COLO829 (cell line): ENCODE measurements at regions not wholly inside any gene's neighbourhood (a gene's known extent, or its start where the extent isn't known, plus 50 kb on each side); places are given as distances from the start of the nearest gene placed in this dataset.

ENCODE experiments used
- DNase-seq: peaks from one replicate; pipeline ENCODE4 v3.0.0; 2012; ENCODE audit warnings: low spot score

- no peak for DNase-seq
Observed at GRCh38 chr13:110097013-110097412, 209.9 kb downstream of the COL4A1 start.

- peak; percentile 95 for DNase-seq
Observed at GRCh38 chr13:110092831-110093247, 214.1 kb downstream of the COL4A1 start.

DNA sequence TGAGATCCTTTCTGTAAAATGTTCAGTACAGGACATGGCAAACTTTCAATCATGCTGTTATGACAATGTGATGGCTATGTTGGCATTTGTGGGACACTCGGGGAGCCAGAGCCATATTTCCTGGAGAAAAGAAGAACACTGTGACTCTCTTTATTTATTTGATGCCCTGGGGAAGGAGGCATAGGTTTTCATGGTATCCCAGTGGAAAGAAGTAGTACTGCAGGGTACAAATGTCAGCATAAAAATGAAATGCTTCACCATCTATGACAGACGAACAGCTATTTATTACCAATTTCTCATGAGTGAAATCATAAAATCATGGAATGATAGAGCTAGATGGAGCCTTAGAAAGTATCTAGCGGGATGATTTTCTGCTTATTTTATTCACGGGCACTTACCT, 217.1 kb downstream of the COL4A1 start:
- DNase-seq = no peak

GRCh38 chr13:110089100-110089499, 217.9 kb downstream of the COL4A1 start:
- DNase-seq = no peak

DNA sequence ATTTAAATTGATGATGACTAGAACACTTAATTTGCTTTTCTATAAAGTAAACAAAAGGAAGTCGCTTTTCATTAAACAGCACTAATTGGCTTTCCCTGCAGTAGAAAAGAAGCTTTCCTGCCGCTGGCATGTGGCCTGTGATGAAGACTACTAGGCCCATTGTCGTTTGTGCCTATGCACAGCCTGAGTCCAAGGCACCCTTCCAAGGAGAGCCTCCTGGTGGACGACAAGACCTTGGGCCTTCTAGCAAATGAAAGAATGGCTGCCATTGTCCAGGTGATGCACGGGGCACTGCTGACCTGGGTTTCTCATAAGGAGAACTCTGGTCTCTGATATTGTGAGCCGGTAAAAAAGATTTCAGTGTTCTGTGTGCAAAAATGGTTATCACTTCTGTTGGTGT, 233.0 kb downstream of the COL4A1 start:
- no peak for DNase-seq

DNA sequence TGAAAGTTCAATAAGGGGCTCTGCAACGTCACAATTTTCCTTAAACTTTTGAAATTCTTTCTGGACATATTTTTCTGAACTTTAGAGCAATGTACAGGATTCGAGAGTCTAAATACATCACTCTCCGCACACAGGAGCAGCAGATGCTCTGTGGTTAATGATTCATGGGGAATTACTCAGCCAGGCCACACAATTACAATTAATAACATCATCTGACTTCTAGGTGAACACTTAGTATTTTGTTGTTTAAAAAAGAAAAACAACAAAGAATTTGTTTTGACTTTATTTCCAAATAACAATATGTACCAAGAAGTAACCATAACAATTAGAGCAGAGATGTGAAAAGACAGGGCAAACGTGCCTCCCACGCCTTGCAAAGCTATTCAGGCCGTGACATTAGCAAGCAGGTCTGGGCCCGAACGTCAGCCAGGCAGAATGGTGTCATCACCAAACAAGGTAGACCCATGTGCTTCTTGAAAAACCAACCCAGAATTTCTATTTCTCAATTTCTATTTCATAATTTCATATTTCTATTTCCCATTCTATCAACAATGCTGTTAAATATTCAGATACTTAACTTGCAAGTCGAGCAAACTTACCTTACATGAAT, 236.3 kb downstream of the COL4A1 start:
- DNase-seq = no peak

DNA sequence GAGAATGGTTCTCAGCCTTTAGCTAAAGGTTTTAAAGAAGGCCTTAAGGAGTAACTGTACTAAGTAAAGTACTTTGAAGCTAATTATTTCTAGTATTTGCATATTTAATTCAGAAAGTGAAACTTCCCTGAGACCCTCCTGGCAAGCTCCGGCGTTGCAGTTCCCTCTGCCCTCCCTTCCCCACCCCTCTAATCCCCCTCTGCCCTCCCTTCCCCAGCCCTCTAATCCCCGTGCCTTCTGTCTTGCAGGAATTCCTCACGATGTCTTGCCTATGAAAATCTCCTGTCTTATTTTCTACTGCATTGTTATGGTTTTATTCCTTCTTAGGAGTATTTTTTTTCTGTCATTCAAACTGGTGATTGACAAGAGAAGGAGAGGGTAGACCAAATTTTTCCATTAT, 236.9 kb downstream of the COL4A1 start:
- DNase-seq = no peak

DNA sequence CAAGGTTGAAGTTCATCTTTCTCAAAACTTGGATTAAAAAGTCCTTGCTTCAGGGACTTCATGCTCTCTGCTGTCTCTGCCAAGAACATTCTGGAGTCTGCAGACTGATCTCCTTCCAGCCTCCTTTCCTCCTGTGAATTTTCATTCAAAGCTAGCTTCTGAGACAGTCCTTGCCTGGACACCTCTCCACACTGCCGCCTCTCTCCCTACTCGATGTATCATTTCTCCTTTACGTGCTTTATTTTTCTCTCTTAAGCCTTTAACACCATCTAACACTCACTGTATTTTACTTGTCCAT, 238.8 kb downstream of the COL4A1 start:
- DNase-seq = no peak

DNA sequence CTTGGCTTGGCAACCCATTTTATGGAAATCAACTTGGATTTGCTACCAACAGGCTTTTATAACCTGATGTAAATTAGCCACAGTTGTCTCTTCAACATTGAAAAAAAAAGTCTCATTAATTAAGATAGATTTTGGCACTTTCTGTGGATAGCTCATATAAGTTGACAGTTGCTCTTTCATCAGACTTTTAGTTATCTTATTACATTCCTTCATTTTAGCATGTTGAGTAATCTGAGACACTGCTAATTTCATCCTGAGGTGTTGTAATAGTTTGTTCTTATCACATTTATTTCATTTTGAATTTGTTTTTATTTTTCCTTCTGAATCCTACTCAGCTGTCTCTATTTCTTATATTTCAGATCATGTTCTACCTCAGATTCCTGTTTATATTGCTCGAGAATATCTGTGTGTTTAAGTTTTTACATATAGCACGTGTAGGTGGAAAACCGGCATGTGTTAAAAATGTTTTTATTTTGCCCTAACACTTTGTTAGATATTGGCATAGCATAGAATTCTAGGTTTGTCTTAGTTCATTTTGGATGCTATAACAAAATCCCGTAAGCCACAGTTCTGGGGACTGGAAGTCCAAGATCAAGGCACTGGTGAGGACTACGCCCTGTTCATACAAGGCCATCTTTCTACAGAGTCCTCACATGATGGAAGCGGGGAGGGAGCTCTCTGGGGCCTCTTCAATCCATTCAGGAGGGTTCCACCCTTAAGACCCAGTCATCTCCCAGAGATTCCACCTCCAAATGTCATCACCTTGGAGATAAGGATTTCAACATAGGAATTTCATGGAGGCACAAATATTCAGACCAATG, 239.4 kb downstream of the COL4A1 start:
- no peak for DNase-seq

- no peak for DNase-seq
Observed at GRCh38 chr13:110065780-110066179, 241.2 kb downstream of the COL4A1 start.

GRCh38 chr13:110063490-110064421, 243.2 kb downstream of the COL4A1 start:
- no peak for DNase-seq

GRCh38 chr13:110062777-110063442, 244.0 kb downstream of the COL4A1 start:
- DNase-seq = no peak

GRCh38 chr13:110062077-110062776, 244.7 kb downstream of the COL4A1 start:
- no peak for DNase-seq

- DNase-seq = no peak
Observed at GRCh38 chr13:110061270-110061669, 245.7 kb downstream of the COL4A1 start.

DNA sequence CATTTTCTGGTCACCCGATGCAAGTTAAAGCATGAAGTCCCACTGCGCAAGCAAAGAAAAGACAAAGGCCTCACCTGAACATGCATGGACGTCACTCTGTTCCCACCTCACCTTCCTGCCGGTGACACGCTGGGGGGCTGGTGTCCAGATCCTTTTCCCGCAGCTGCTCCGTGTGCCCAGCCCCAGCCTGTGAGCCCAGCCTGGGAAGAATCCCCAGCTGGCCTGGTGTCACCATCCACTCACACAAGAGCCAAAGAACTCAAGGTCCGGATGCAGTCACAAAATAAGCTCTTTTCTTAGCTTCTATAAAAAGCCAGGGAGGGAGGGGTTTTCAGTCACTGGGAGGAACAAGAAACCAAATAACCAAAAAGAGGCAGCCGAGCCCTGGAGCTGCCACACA, 249.9 kb downstream of the COL4A1 start:
- no peak for DNase-seq

DNA sequence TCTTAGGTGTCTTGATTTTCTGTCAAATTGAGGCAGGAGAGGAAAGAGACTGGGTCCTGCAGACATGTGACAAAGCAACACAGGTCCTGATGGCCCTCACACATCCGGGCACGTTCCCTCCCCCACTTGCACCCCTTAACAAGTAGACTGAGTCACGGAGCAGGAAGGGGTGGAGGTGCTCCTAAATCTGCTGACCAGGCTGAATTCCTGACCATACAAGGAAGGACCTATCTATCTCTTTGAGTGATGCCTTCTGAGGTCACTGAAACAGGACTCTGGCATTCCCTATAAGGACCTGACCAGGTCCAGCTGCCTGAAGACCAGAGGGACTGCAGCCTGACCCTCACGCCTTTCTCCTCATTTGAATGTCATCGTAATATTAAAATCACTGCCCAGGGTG, 250.3 kb downstream of the COL4A1 start:
- no peak for DNase-seq

- no peak for DNase-seq
Observed at GRCh38 chr13:110055089-110055488, 251.9 kb downstream of the COL4A1 start.

DNA sequence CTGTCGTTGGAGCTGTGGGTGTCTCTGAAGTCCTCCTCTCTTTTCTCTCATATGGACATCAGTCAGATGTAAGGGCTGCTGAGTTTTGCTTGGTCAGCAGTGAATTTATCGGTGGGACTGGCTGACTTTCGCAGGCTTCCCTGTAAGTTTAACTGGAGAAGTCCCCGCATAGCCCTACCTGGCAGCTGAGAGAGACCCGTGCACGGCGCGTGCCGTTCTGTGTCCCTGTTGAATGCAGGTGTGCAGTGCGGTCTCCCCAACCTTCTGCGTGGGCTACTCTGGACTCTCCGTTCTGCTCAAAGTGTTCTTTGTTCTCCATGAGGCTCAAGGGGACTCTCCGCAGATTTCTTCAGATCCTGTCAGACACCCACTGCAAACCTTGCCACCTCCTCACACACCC, 252.9 kb downstream of the COL4A1 start:
- no peak for DNase-seq

GRCh38 chr13:110047496-110047895, 259.5 kb downstream of the COL4A1 start:
- peak; percentile 46 for DNase-seq

DNA sequence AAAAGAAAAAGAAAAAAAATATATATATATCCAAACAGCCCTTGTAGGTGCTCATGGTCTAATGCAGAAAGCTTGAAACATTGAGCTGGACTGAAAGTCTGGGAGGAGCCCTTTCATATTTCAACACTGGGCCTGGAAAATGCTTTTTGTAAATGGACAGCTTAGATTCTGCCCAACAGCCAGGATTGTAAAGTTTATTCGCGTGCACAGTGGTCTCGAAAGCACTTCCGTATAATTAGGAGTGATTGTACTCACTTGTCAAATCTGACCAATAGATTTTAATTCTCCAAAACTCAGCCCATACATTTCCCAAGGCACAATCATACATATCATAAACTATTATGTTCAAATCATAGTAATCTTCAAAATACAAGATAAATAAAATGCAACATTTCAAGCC, 260.1 kb downstream of the COL4A1 start:
- DNase-seq = no peak

DNA sequence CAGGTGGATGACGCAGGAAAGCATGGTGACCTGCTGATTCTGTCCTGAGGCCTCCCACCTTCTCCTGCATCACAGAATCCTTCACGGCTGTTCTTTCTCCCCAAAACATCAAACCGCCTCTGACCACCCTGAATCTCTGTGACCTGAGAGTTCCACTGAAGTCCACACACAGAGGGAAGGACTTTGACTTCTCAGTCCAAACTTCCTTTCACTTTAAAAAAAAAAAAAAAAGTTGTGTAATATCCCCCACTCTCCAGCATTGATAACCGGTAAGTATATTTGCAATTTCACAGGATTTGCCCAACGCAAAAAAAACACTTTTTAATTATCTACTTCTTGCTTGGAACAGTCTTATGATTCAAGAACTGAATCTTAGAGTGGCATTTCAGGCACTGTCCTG, 259.5 kb upstream of the IRS2 start:
- DNase-seq = no peak

GRCh38 chr13:110045202-110045601, 258.8 kb upstream of the IRS2 start:
- DNase-seq = no peak
